Liver (tissue), 8 donors: ENCODE measurements at regions not wholly inside any gene's neighbourhood (a gene's known extent, or its start where the extent isn't known, plus 50 kb on each side); places are given as distances from the start of the nearest gene placed in this dataset.
A peak's percentile ranks its signal among the peaks of the same experiment; 100 is the strongest.

ENCODE experiments used
- DNase-seq: peaks from one replicate; pipeline ENCODE4 v3.0.0-alpha.2; 2017; ENCODE audit warnings: low spot score
- H3K27ac ChIP-seq, 2 donors: one replicate each; pipeline ENCODE4 v1.7.0; 2013; ENCODE audit warnings: inconsistent platforms in 2 of 2, low read length in 2 of 2, control low read depth in 1 of 2, low read depth in 1 of 2, mild to moderate bottlenecking in 1 of 2
- H3K27me3 ChIP-seq, 4 donors: one replicate each; pipeline versions ENCODE4 v1.6.1 to v1.7.0; 2013; ENCODE audit warnings: low read length in 3 of 4, inconsistent platforms in 1 of 4, mild to moderate bottlenecking in 1 of 4, moderate library complexity in 1 of 4; ENCODE audit not compliant: control insufficient read depth in 4 of 4, insufficient read depth in 4 of 4
- H3K36me3 ChIP-seq, 4 donors: one replicate each; pipeline versions ENCODE4 v1.6.1 to v1.7.0; 2013; ENCODE audit warnings: low read length in 3 of 4, mild to moderate bottlenecking in 3 of 4, low read depth in 1 of 4, moderate library complexity in 1 of 4; ENCODE audit not compliant: control insufficient read depth in 4 of 4, insufficient read depth in 3 of 4
- H3K4me1 ChIP-seq, 4 donors: one replicate each; pipeline versions ENCODE4 v1.6.1 to v1.7.0; 2013; ENCODE audit warnings: low read length in 3 of 4, mild to moderate bottlenecking in 3 of 4, moderate library complexity in 1 of 4; ENCODE audit not compliant: control insufficient read depth in 4 of 4, insufficient read depth in 4 of 4
- H3K4me3 ChIP-seq, 3 donors: one replicate each; pipeline versions ENCODE4 v1.6.1 to v1.7.0; 2013; ENCODE audit warnings: low read length in 3 of 3, control low read depth in 1 of 3, low read depth in 1 of 3, mild to moderate bottlenecking in 1 of 3
- H3K9ac ChIP-seq, 2 donors: one replicate each; pipeline ENCODE4 v1.7.0; 2013; ENCODE audit warnings: low read length in 2 of 2, mild to moderate bottlenecking in 2 of 2, moderate library complexity in 2 of 2, control low read depth in 1 of 2, low read depth in 1 of 2
- H3K9me3 ChIP-seq, 4 donors: one replicate each; pipeline versions ENCODE4 v1.6.1 to v1.7.0; 2013; ENCODE audit warnings: low read length in 3 of 4; ENCODE audit not compliant: control insufficient read depth in 4 of 4
- CTCF ChIP-seq: fragments of 150-350 bp; IDR thresholded peaks from 2 replicates; pipeline ENCODE4 v1.5.1; 2017; ENCODE audit warnings: improper control_type of control experiment, low read depth, low read length; ENCODE audit not compliant: missing input control
- EGR1 ChIP-seq, 2 donors: IDR thresholded peaks; 2 replicates each; pipeline ENCODE4 v1.6.1; 2016 to 2018; ENCODE audit warnings: antibody characterized with exemption in 2 of 2, low read depth in 2 of 2
- FOXA1 ChIP-seq: IDR thresholded peaks from 2 replicates; pipeline ENCODE4 v1.6.1; 2016; ENCODE audit warnings: antibody characterized with exemption
- FOXA2 ChIP-seq: IDR thresholded peaks from 2 replicates; pipeline ENCODE4 v1.6.1; 2016; ENCODE audit warnings: antibody characterized with exemption
- GABPA ChIP-seq, 2 donors: IDR thresholded peaks in 1 of 2; conservative IDR thresholded peaks in 1 of 2; 2 replicates each; pipeline ENCODE4 v1.6.1; 2016; ENCODE audit warnings: antibody characterized with exemption in 2 of 2, mild to moderate bottlenecking in 1 of 2, moderate library complexity in 1 of 2
- HNF4G ChIP-seq: IDR thresholded peaks from 2 replicates; pipeline ENCODE4 v1.6.1; 2016; ENCODE audit warnings: antibody characterized with exemption
- JUND ChIP-seq, 2 donors: IDR thresholded peaks; 2 replicates each; pipeline ENCODE4 v1.6.1; 2016; ENCODE audit warnings: antibody characterized with exemption in 2 of 2
- MAX ChIP-seq: IDR thresholded peaks from 2 replicates; pipeline ENCODE4 v1.6.1; 2016; ENCODE audit warnings: antibody characterized with exemption
- RAD21 ChIP-seq, 2 donors: IDR thresholded peaks; 2 replicates each; pipeline ENCODE4 v1.6.1; 2016; ENCODE audit warnings: antibody characterized with exemption in 2 of 2, mild to moderate bottlenecking in 2 of 2
- REST ChIP-seq: IDR thresholded peaks from 2 replicates; pipeline ENCODE4 v1.6.1; 2016; ENCODE audit warnings: antibody characterized with exemption, mild to moderate bottlenecking
- RXRA ChIP-seq, 2 donors: IDR thresholded peaks; 2 replicates each; pipeline ENCODE4 v1.6.1; 2017 to 2018; ENCODE audit warnings: antibody characterized with exemption in 2 of 2, mild to moderate bottlenecking in 1 of 2
- ZBTB33 ChIP-seq: IDR thresholded peaks from 2 replicates; pipeline ENCODE4 v1.6.1; 2016; ENCODE audit warnings: antibody characterized with exemption
- WGBS: extraction: QIAGEN DNeasy Blood & Tissue Kit; methylation state at CpG from one replicate; pipeline ENCODE4 v1.1.7; 2013; 5-methylcytosine and 5-hydroxymethylcytosine counted together
- donor health status: healthy.
- donor health status: healthy.
- donor health status: healthy.
- donor health status: healthy.
- donor health status: healthy.

GRCh38 chr3:150291515-150291914 is 116.6 kb upstream of the TSC22D2 start:
- DNase-seq: no peak
- H3K27me3 ChIP-seq: no peaks in the 10 kb centered on the region
- no peak overlapping the region for H3K27ac ChIP-seq
- no peak overlapping the region for H3K9ac ChIP-seq
- no peaks in the 10 kb centered on the region for H3K9me3 ChIP-seq
- no peaks in the 10 kb centered on the region for H3K4me1 ChIP-seq
- no peak overlapping the region for H3K4me3 ChIP-seq
- TF ChIP-seq ZBTB33: no peak
- H3K36me3 ChIP-seq: no peaks in the 10 kb centered on the region

GRCh38 chr3:150286390-150287147 is 121.5 kb upstream of the TSC22D2 start:
- no peak overlapping the region for H3K27ac ChIP-seq
- DNase-seq: no peak
- peak overlapping the region in 1 of 2 donors; percentile 22 for H3K9ac ChIP-seq
- no peaks in the 10 kb centered on the region for H3K36me3 ChIP-seq
- no peaks in the 10 kb centered on the region for H3K4me1 ChIP-seq
- H3K4me3 ChIP-seq: no peak overlapping the region
- H3K9me3 ChIP-seq: no peaks in the 10 kb centered on the region
- 48% methylated on average over 6 of the region's 6 CpGs for WGBS
- TF ChIP-seq RXRA (IDR thresholded peaks at IDR 0.05): peak in 1 of 2 donors; percentile 10
- TF ChIP-seq GABPA (IDR thresholded peaks at IDR 0.05 in 1 of 2, conservative IDR thresholded peaks at IDR 0.05 in 1 of 2): no peak
- TF ChIP-seq RAD21 (IDR thresholded peaks at IDR 0.05): peak; percentile 84 to 92
- TF ChIP-seq CTCF: peak; percentile 71
- no peak for TF ChIP-seq FOXA2
- no peak for TF ChIP-seq JUND (IDR thresholded peaks at IDR 0.05)
- TF ChIP-seq REST: no peak
- no peak for TF ChIP-seq FOXA1
- H3K27me3 ChIP-seq: no peaks in the 10 kb centered on the region

- no peak overlapping the region for H3K4me3 ChIP-seq
- no peak overlapping the region for H3K27ac ChIP-seq
- no peaks in the 10 kb centered on the region for H3K9me3 ChIP-seq
- H3K36me3 ChIP-seq: no peaks in the 10 kb centered on the region
- H3K4me1 ChIP-seq: no peaks in the 10 kb centered on the region
- 92% methylated on average over 2 of the region's 2 CpGs for WGBS
- no peak overlapping the region for H3K9ac ChIP-seq
- no peaks in the 10 kb centered on the region for H3K27me3 ChIP-seq
- no peak for DNase-seq
- TF ChIP-seq MAX: no peak
- TF ChIP-seq HNF4G: no peak
- no peak for TF ChIP-seq EGR1 (IDR thresholded peaks at IDR 0.05; ENCODE audit: low read depth in 2 of 2)
These were observed 122.5 kb upstream of the TSC22D2 start for GRCh38 chr3:150285601-150286000.
